Endothelial cell of umbilical vein (primary cell): ENCODE measurements at regions not wholly inside any gene's neighbourhood (a gene's known extent, or its start where the extent isn't known, plus 50 kb on each side); places are given as distances from the start of the nearest gene placed in this dataset.
"Not testable (repeated sequence)": the region's sequence is repeated elsewhere in the genome, so short reads cannot be mapped to it uniquely, and the experiment has no call there.

Source experiments
- BruUV-seq: library from RNA; stranded (reverse); fragments of 400-500 nt; replicated peaks from 2 replicates; lab custom pipeline; 2021; lab: Mats Ljungman, UMichigan
- CTCF ChIA-PET: fragments of 300-600, 350-600 bp; sonication (Branson Sonifier 250); formaldehyde crosslinking; loops from one replicate; lab custom pipeline; 2021; ENCODE audit warnings: antibody characterized with exemption, inconsistent platforms; lab: Charles Lee
- POLR2A ChIA-PET: fragments of 300-600, 350-600 bp; sonication (Branson Sonifier 250); formaldehyde crosslinking; loops from one replicate; lab custom pipeline; 2021; ENCODE audit warnings: antibody characterized with exemption, inconsistent platforms; lab: Charles Lee
- DNase-seq: peaks from one replicate; pipeline ENCODE4 v3.0.0-alpha.2; 2011; ENCODE audit warnings: low read depth, low spot score
- FAIRE-seq: peaks from 2 replicates; lab custom pipeline; 2011; peaks lifted over from hg19 to GRCh38; lab: Jason Lieb, UNC
- H2AFZ ChIP-seq: 2 replicates; pipeline ENCODE4 v1.6.0; 2012; ENCODE audit warnings: low read depth, low read length, control low read depth, inconsistent platforms
- H3K27ac ChIP-seq: 2 replicates; pipeline ENCODE4 v1.5.1; 2011; ENCODE audit warnings: low read depth, mild to moderate bottlenecking, control low read depth, low read length, moderate library complexity; ENCODE audit not compliant: insufficient read depth
- H3K27me3 ChIP-seq, 2 experiments: 2 replicates each; pipeline versions ENCODE4 v1.6.0 to v1.6.1; 2011; ENCODE audit warnings: low read length in 2 of 2, mixed read lengths in 1 of 2; ENCODE audit not compliant: control insufficient read depth in 2 of 2, insufficient read depth in 2 of 2
- H3K36me3 ChIP-seq, 2 experiments: 2 replicates in 1 of 2; 3 replicates in 1 of 2; pipeline ENCODE4 v1.5.1; 2011; ENCODE audit warnings: low read length in 2 of 2, mild to moderate bottlenecking in 1 of 2, moderate library complexity in 1 of 2; ENCODE audit not compliant: control insufficient read depth in 2 of 2, insufficient read depth in 2 of 2; ENCODE audit errors: extremely low read depth in 1 of 2
- H3K4me1 ChIP-seq: 3 replicates; pipeline ENCODE4 v1.5.1; 2011; ENCODE audit warnings: mild to moderate bottlenecking, low read length; ENCODE audit not compliant: control insufficient read depth, insufficient read depth; ENCODE audit errors: extremely low read depth
- H3K4me2 ChIP-seq: 2 replicates; pipeline ENCODE4 v1.6.1; 2011; ENCODE audit warnings: low read length, control low read depth, mixed read lengths; ENCODE audit not compliant: insufficient read depth
- H3K4me3 ChIP-seq, 3 experiments: fragments of 200-600 bp in 1 of 3; sonication (generic), shearing (Covaris generic) in 1 of 3; replicated peaks in 1 of 3; 2 replicates each; pipeline ENCODE4 v1.5.1; 2011 to 2016; ENCODE audit warnings: control low read depth in 3 of 3, low read length in 3 of 3, mild to moderate bottlenecking in 2 of 3, inconsistent platforms in 1 of 3, low read depth in 1 of 3, moderate library complexity in 1 of 3; ENCODE audit not compliant: insufficient read depth in 1 of 3
- H3K79me2 ChIP-seq: 2 replicates; pipeline ENCODE4 v1.6.0; 2012; ENCODE audit warnings: low read length, inconsistent platforms; ENCODE audit not compliant: control insufficient read depth, insufficient read depth
- H3K9ac ChIP-seq: replicated peaks from 2 replicates; pipeline ENCODE3; 2011; ENCODE audit warnings: low read length, control low read depth; ENCODE audit not compliant: insufficient read depth; ENCODE audit errors: extremely low read depth
- H3K9me1 ChIP-seq: replicated peaks from 3 replicates; pipeline ENCODE4 v1.6.0; 2011; ENCODE audit warnings: mild to moderate bottlenecking, low read length; ENCODE audit not compliant: control insufficient read depth, insufficient read depth; ENCODE audit errors: extremely low read depth
- H3K9me3 ChIP-seq: replicated peaks from 2 replicates; pipeline ENCODE4 v1.5.1; 2012; ENCODE audit warnings: low read length, inconsistent platforms; ENCODE audit not compliant: control insufficient read depth, insufficient read depth
- H4K20me1 ChIP-seq: replicated peaks from 2 replicates; pipeline ENCODE3; 2011; ENCODE audit warnings: mild to moderate bottlenecking, low read length; ENCODE audit not compliant: control insufficient read depth, insufficient read depth; ENCODE audit errors: extremely low read depth
- dilution Hi-C: fragments of 300-500 bp; cut with MboI; formaldehyde crosslinking; loops from one replicate; pipeline ENCODE4 v1.15.0; 2019; ENCODE audit warnings: low sequenced_read_pairs; ENCODE audit not compliant: extremely low pct_ligation_motif_present
- intact Hi-C: fragments of 100-400 bp; cut with micrococcal nuclease; formaldehyde crosslinking; loops from one replicate; pipeline ENCODE4 v1.10.0; 2022
- TF ChIP-seq, protein P1 (sequence below): IDR thresholded peaks from 2 replicates; pipeline ENCODE4 v1.6.1; 2011; ENCODE audit not compliant: insufficient read depth, insufficient read length

DNA sequence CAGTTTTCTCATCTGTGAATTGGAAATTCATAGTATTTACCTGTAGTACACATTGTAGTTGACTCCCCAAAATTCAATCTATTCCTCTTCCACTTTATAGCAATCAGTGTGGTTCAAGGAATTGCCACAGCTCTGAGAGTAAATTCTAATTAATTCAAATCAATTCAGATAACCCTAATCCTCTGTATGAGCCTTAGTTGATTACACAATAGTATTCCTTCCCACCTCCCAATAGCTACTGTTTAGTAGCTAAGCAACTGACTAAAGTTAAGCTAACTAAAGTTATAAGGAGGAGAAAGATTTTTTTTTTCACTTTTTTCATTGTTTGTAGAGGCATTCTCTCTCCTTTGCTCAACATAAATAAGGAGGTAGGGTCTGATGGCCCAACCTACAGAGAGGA is 77.5 kb downstream of the ARRDC3 start:
- TF ChIP-seq, protein P1, sequence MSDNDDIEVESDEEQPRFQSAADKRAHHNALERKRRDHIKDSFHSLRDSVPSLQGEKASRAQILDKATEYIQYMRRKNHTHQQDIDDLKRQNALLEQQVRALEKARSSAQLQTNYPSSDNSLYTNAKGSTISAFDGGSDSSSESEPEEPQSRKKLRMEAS, result no peak
- ChIA-PET CTCF (interaction anchor here (0.8 to 1.3 kb wide), 3 partner anchors 25 to 374 kb away, joined by 3 to 4 read pairs (median 3); no protein-coding TSS in a partner anchor), POLR2A (no interaction called here)
- H3K9me3 ChIP-seq, result no peaks in the 10 kb centered on the region
- no peaks in the 10 kb centered on the region for H3K36me3 ChIP-seq
- no peaks in the 10 kb centered on the region for H4K20me1 ChIP-seq
- no peaks in the 10 kb centered on the region for H3K79me2 ChIP-seq
- H3K27me3 ChIP-seq, result no peaks in the 10 kb centered on the region
- no peak for FAIRE-seq
- H3K27ac ChIP-seq, result no peak overlapping the region
- no peak overlapping the region for H3K9ac ChIP-seq
- H3K4me3 ChIP-seq, result no peak overlapping the region
- no TSS peak for BruUV-seq
- H3K4me2 ChIP-seq, result no peak overlapping the region
- dilution Hi-C loops, result no loop called here
- no peak overlapping the region for H2AFZ ChIP-seq
- no peaks in the 10 kb centered on the region for H3K4me1 ChIP-seq
- no peak for DNase-seq
- H3K9me1 ChIP-seq, result no peaks in the 10 kb centered on the region
- intact Hi-C loops, result no loop called here

DNA sequence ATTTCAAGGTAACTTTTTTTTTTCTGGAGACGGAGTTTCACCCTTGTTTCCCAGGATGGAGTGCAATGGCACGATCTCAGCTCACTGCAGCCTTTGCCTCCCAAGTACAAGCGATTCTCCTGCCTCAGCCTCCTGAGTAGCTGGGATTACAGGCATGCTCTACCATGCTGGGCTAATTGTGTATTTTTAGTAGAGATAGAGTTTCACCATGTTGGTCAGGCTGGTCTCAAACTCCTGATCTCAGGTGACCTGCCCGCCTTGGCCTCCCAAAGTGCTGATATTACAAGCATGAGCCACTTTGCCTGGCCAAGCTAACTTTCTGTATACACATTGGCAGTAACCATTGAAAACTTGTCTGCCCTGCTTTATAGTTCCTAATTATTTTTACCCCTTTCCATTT is 79.1 kb downstream of the ARRDC3 start:
- POLR2A ChIA-PET, H3K27me3 ChIP-seq, dilution Hi-C loops, BruUV-seq, H3K4me1 ChIP-seq, H3K4me2 ChIP-seq, FAIRE-seq, H3K79me2 ChIP-seq, CTCF ChIA-PET, H2AFZ ChIP-seq, H3K9me1 ChIP-seq, H3K4me3 ChIP-seq, DNase-seq, H4K20me1 ChIP-seq, H3K9me3 ChIP-seq, H3K27ac ChIP-seq, H3K36me3 ChIP-seq, H3K9ac ChIP-seq, intact Hi-C loops: not testable (repeated sequence)
